GM21360 (cell line): ENCODE measurements at regions not wholly inside any gene's neighbourhood (a gene's known extent, or its start where the extent isn't known, plus 50 kb on each side); places are given as distances from the start of the nearest gene placed in this dataset.

Source experiments
- ATAC-seq: cut with Tn5 transposase; IDR thresholded peaks from one replicate; pipeline ENCODE4 v1.9.1; 2021; ENCODE audit warnings: mild to moderate bottlenecking, moderate library complexity; ENCODE audit not compliant: unreplicated experiment

DNA sequence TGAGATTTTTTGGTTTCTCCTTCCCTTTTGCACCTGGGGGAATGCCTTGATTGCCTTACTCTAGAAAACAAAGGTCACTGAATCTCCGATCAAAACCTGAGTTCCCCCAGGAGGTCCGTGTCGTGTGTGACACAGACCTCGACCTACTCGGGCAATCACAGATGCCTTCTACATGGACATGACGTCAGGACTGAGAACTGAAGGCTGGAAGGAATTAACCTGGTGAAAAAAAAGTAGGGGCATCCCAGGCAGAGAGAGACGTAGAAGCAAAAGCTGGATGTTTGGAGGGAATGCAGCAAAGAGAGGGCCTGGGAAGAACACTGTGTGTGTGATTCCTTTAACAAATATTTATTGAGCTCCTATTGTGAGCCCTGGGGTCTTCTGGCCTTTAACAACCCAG lies 178.0 kb downstream of the PRDM2 start:
- no peak for ATAC-seq

DNA sequence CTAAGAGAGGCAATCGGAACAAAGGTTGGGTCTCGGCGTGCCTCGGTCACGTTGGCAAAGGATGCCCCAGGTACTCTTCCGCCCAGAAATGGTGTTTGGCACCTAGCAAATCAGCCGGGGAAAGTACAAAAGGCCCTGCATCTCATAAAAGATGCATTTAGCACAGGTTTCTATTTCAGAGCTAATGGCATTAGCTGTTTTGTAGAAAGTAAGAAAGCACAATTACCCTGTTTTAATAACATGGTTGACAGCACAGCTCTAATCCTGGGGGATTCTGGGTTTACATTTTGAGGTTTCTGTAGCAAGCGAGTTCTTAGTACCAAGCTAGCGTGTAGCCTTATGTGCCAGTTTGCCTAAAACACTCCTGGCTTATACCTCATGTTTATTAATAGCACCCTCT lies 178.5 kb downstream of the PRDM2 start:
- ATAC-seq: no peak

DNA sequence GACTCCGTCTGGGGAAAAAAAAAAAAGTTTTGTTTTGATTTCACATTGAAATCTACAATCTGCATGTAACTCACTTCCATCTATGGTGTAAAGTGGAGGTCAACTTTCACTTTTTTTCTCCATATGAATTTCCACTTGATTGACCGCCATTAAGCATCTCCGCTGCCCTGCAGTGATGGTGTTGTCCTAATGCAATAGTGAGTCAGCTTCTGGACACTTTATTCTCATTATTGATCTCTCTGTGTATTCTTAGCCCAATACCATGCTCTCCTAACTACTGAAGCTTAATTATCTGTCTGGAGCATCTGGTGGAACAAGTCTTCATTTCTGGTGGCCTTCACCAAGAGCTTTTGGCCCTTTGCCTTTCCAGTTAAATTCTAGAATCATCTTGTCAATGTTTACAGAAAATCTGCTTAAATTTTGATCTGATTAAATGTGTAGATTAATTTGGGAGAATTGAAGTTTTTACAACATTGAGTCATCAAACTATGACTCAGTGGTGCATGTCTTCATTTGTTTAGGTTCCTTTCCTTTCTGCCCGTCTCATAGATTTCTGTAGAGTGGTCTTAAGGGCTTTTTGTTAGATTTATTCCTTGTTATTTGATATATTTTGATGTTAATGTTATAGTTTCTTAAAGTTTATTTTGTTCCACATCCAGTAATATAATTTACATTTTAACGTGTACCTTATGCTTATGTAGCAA lies 181.5 kb downstream of the PRDM2 start:
- ATAC-seq: no peak

DNA sequence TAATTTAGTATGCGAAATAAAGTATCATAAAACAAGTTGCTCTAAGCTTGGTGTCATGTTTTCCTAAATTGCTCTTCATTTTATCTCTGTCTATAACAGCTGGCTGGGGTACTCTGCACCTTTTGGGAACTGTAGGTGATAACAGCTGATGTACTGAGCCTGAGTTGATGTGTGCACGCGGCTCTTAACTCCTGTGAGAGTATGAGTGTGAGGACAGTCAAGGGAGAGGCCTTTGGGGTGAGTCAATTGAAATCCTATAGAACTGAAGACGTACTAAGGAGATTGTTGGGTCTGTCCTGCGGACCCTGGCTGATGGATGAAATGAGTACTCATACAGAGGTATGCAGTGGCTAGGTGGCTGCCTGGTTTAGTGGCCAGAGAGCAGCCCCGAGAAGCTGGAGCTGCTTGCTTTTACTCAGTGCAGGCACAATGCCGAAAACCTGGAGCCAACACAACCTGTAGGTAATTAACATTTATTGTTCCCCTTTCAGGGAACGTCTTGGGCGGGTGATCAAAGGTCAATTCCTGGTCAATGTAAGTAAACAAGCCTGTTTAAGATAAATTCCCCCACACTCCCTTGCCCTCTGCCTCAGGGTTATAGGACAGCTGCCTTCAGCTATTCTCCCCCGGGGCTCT lies 188.5 kb downstream of the PRDM2 start:
- ATAC-seq: no peak

DNA sequence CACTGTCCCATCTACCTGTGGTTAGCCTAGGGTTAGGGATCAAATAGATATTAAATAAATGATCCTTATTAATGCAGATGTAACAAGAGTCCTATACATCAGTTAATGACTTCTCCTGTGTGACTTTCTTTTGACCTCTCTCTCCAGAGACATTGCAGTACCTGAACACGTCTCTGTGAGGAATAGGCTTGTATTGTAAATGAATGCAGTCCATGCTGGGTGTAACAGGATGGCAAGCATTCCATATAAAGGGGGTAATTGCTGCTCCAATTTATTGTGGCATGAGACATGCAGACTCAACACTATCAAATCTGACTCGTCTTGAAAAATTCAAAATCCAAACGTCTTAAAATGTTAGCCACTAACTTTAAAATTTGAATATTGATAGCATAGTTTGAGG lies 189.5 kb downstream of the PRDM2 start:
- no peak for ATAC-seq

DNA sequence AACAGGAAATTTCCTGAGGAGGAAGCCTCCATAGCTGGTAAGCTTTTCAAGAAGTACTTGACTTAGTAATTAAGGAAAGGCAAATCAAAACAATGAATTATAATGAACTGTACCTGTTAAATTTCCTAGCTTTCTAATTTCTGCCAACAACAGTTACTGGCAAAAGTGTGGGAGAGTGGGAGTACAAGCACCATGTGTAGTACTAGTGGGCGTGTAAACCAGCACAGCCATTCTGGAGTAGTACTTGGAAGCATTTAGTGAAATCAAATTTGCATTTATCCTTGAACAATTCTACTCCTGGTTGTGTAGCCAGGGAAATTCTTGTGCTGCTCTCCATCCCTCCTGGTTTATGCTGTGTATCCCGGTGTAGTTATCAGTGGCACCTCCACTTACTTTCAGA lies 190.8 kb downstream of the PRDM2 start:
- ATAC-seq: no peak

DNA sequence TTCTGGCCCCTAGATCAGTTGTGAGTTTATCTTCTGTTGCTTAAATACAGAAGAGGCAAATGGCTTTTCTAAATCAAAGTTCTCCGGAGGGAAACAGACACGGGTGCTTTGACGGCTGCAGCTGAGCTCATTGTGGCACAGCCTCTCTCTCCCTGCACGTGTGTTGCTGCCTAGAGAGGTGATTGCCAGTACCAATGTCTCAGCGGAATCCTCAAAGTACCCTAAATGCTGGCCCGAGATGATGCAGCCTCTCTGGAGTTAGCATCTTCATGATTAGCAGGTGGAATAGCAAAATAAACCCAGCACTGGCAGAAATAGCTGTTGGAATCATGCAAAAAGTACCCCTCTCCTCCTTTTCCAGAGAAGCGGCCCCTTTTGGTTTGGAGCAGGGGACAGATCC lies 192.2 kb downstream of the PRDM2 start:
- ATAC-seq: no peak

DNA sequence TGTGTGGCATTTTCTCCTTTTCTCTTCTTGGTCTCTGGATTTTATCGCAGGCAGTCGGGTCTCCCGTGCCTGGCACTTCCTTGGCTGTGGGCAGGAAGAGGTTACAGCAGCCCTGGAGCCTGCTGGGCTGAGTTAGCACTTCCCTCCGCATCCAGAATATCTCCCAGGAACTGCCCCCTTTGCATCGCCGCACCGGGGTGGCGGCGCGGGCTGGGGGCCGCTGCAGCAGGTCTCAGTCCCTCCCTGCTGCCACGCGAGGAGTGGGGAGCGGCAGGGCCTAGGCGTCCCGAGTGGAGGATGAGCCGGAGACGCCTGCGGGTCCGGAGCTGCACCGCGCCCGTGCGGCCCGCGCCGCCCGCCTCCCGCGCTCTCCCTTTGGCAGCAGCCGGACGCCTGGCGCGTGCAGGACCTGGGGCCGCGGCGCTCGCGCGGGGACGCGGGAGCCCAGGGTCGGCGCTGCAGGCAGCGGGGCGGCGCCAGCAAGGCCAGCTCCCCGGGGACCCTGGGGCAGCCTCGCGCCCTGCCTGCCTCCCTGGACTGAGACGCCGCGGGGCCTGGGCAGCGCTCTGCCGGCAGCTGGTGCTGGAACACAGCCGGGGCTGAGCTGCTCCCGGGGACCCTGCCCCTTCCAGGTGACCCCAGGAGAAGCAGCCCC lies 192.8 kb downstream of the PRDM2 start:
- ATAC-seq: no peak

DNA sequence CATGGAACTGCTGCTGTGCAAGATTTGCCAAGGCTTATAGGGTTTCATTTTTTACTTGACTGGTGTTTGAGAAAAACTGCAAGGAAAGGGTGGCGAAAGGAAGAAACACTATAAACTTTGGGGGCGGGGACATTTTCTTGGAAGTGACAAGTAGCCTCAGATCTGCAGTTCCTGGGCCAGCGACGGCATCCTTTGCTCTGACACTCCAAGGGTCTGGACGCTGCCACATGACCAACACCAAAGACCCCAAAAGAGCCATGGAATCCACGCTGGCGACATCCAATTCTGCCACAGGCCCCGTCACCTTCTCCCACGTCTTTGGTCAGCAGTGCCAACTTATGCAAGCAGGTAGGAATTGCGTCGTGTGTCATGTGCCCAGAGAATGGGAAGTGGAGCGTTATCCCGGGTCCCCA lies 193.4 kb downstream of the PRDM2 start:
- ATAC-seq: no peak

DNA sequence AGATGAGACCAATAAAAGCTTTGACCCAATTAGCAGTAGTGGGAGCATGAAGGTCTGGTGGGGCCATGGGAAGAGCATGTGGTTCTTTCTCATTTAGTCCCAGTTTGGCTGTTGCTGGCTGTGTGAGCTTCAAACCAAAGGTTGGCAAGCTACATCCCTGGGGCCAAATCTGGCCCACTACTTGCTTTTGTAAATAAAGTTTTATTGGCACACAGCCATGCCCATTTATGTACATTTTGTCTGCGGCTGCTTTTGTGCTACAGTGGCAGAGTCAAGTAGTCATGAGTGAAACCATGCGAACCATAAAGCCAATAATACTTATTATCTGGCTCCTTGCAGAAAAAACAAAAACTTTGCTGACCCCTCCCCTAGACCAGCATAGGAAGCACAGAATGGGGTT lies 196.9 kb downstream of the PRDM2 start:
- no peak for ATAC-seq

DNA sequence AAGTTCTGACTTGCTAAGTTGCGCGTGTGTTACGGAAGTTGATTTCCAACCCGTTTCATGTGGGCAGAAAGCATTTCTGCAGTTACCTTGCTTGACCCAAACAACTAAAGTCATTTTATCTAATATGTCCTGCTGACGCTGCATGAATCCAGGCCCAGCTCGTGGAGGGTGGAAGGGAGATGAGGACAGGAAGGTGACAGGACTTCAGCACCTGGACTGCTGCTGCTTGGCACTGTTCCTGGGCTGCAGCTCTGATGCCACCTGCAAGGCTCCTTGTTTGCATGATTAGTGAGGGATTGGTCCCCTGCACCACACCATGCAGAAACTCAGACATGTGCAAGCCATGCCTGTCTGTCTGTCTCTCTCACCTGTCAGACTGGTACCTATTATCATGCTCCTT lies 198.4 kb downstream of the PRDM2 start:
- ATAC-seq: no peak

DNA sequence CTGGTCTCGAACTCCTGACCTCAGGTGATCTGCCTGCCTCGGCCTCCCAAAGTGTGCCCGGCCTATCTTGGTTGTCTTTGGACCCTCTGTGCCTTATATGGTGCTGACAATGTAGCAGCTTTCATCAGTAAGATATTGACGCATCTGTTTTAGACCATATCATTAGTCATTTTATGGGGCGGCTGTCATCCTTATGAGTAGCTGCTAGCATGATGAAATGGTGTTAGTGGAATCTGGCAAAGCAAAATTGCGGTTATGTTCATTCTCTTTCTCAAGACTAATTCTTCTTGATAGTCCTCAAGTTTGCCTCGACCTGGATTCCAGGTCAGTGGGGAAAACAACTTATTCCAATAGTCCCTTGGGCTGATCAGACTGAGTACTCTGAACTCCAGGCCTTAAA lies 199.9 kb downstream of the PRDM2 start:
- no peak for ATAC-seq

DNA sequence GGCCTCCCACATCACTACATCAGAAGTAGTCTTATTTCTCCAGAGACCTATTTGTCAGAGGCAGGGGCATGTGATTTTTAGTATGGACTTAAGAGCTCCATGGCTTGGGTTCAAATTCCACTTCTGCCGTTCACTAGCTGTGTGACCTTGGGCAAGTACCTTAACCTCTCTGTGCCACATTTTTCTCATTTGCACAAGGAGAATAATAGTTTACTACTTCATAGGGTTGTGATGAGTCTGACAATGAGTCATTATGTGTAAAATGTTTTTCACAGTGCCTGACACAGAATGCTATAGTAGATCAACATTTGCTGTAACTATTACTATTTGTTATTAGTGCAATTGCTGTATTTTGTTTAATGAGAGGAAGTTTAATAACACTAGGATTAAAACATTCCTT lies 200.6 kb downstream of the PRDM2 start:
- ATAC-seq: no peak

DNA sequence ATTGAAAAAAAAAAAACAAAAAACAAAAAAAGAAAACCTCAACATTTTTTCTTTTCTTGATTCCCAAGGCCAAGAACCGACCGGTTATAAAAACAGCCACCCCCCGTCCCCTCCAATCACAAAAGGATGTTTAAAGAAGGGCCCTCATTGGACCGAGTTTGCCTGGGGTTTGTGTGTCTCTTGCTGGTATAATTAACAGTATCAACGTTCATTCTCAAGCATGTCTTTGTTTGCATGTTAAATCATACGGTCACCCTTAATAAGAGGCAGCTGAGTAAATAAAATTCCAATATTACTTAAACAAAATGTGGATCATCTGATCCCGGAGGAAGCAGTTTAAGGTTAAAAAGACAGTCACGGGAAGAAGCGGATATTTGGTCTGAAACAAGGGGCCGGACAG lies 201.1 kb downstream of the PRDM2 start:
- no peak for ATAC-seq

DNA sequence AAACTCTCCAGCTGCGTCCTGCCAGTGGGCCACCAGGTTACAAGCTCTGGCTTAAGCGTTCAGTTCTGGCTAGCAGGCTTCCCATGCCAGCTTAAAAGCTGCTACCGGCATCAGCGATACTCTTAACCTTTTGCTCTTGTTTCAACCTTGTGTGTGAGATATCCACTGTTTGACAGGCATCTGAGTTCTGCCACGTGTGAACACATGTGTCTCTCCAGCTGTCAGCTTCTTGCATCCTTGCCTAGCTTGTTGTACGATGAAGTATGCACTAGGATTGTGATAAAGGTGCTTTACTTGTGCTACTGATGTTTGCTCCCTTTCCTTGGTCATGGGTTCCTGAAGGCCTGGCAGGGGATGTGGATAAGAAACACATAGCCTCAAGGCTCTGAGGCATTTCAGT lies 201.6 kb downstream of the PRDM2 start:
- no peak for ATAC-seq

DNA sequence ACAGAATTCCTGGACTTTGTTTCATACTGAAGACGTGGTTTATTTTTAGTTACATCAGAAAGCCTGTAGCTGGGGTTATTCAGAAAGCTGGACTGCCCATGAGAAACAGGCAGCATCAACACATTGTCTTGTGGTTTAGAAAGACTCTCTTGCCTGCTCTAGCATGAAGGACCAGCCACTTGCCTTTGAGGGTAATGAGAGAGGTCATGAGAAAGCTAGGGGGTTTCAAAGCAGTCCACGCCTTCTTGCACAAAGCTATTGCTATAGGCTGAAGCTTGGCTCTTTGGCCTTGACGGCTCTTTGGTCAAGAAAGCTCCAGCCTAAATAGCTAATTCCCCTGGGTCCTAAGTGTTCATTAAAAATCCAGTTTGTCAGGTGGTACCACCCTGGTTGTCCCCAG lies 208.1 kb downstream of the PRDM2 start:
- ATAC-seq: no peak

DNA sequence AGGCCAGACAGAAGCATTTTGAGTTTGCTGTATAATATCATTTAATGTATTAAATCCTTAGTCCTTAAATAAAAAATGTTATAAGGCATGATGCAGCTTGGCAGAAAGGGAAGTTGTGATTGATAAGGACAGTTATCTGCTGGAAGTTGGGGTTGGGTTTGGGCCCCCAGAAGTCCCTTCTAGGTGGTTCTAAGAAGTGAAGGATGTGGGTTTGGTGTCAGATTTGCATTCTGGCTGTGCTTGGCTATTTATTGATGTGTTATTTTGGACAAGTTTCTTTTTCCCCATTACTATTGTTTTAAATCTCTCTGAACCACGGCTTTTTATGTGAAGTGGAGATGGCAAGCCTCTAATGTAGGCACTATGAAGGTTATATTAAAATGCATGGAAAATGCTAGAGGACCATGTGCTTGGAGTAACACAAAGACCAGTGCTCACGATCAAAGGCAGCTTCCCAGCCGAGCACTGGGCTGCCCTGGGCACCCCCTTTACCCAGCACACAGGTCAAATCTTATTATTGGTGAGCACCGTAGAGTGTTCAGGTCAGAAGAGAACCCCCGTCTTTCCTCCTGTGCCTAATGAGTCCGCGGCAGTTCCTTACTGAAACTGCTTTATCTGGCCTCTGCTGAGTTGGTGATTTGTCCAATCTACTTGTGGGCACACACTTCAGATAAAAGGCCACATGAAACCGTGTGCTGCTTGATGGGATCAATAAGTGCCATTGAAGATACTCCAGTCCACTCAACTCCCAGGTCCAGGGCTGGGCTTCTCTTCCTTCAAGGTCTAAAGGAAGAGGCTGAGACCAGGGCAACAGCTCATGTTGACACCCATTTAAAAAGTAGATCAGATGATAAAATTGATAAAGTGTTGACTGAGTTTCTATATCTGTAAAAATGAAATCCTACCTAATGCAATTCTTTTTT lies 212.0 kb downstream of the PRDM2 start:
- no peak for ATAC-seq

DNA sequence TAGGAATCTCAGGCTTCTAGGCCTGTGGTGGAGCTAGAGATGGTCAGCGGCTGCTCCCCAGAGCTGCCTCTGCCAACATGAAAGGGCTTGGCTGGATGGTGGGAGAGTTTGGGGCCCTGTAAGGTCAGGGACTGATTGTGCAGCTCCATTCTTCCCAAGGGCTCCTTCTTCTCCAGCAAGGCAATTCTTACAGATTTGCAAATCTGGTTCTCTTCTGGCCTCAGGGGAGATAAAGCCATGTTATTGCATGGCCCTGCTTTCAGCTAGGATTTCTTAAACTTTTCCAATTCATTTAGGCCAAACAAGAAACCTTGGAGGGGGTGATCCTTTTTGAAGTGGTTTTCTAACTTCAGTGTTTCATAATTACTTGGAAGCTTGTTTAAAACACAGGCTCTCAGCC lies 213.4 kb downstream of the PRDM2 start:
- ATAC-seq: no peak

DNA sequence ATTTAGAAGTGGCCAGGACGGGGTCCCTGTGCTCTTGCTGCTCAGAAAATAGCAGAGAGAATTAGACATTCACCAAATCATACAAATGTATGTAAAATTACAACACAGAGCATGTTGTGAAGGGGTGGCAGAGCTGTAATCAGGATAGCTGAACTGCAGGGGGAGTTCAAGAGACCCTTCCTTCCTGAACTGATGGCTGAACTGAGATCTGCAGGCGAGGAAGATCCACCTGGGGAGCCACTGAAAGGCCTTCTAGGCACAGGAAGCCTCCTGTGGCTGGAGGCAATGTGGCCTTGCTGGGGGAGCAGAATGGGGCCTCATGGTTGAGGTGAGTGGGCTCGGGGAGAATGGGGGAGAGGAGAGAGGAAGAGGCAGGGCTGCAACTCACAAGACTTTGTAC lies 216.5 kb downstream of the PRDM2 start:
- ATAC-seq: no peak

DNA sequence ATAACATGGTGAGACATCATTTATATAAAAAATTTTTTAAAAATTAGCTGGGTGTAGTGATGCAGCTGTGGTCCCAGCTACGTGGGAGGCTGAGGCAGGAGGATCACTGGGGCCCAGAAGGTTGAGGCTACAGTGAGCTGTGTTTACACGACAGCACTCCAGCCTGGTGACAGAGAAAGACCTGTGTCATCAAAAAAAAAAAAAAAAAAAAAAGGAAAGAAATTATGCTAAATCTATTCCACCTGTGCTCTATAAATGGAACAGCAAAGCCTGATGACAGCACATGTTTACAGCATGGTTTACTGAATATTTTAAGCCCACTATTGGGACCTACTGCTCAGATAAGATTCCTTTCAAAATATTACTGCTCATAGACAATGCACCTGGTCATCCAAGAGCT lies 217.6 kb downstream of the PRDM2 start:
- no peak for ATAC-seq

DNA sequence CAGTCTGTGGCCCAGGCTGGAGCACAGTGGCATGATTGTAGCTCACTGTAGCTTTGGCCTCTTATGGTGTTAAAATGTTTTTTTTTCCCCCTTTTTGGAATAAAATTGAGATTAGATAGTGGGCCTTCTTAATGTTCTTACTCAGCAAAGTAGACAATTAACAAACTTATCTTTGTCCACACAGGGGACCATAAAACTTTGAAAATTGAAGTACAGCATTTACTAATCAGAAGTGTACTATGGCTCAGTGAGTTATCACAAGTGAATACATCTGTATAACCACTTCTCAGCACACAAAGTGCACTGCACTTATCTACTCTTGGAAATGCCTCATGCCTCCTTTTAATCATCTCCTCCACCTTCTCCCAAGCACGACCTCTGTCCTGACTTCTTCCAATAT lies 218.9 kb downstream of the PRDM2 start:
- ATAC-seq: no peak
